T-helper 1 cell treated with Interleukin-12 subunit alpha and Interleukin-12 subunit beta and Interleukin-4 antibody, amounts not matched to agents 30 ng/mL and 1 ng/mL, for 36 hours (primary cell): ENCODE measurements at regions not wholly inside any gene's neighbourhood (a gene's known extent, or its start where the extent isn't known, plus 50 kb on each side); places are given as distances from the start of the nearest gene placed in this dataset.

Experiments used
- intact Hi-C: fragments of 100-400 bp; cut with micrococcal nuclease; formaldehyde crosslinking; loops from one replicate; pipeline ENCODE4 v1.15.1; 2024

DNA sequence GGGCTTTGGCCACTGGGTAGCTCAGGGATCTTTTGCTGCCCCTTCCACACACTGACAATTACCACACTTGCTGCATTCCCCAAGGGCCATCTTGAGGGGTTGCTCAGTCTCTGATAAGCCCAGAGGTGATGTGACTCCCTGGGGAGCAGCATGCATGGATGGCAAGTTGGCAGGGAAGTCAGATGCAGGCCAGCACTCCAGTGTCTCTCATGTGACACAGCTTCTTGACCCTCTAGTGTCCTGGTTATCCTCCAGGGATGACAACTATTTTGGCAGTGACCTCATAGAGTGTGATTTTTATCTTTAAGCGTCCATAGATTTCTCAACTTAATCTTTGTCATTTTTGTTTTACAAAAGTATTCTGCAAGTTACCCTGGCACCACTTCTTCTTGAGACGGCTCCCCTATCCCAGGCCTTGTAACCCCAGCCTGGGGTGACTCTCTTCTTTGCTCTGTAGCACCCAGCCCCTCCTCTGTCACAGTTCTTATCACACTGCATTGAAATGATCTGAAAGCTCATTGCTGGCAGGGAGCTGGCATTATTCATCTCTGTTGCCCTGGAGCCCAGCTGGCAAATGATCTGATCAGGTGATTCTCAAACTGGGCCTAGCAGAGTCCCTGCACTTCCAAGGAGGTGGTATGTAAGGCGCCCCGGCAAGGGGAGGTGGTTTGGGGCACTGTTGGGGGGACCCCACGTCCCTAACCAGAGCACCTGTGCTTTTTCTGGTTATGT, 72.6 kb downstream of the TENT5C start:
- intact Hi-C loops, result loop anchor here (10.0 kb wide), 1 partner anchor 554 kb away; the partner anchor contains the start of gene TRIM45

DNA sequence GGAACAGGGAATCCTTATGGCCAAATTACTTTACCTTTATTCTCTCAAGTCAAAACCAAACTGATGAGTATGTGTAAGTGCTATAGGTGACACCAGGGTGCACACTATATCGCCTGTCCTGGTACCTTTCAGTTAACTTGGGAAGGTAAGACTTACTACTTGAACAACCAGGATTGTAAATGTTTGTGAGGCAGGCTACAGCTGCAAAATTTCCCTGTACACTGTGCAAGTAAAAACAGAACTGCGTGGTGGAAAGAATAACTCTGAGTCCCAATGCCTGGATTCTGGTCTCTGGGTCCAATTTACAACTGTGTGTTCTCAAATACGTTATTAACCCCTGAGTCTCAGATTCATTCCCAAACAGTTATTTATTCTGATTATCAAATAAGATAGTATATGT, 73.5 kb downstream of the TENT5C start:
- intact Hi-C loops, result loop anchor here (10.0 kb wide), 1 partner anchor 554 kb away; the partner anchor contains the start of gene TRIM45

DNA sequence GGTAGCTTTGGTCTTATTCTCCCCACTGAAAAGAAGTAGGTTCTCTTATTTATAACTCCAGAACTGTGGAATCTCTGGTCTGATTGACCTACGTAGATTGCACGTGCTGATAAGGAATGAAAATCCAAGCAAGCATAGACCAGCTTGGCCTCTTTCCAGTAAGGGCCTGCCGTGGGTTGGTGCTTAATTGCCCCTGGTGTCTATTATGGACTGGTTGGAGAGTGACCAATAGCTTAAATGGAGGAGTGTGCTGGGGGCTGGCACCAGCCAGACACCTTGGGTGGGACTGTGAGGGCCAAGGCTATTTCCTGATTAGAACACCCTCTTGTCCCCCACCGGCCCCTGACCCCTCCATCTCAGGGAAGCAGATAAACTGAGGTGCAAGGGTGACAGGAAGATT, 74.0 kb downstream of the TENT5C start:
- intact Hi-C loops, result loop anchor here (10.0 kb wide), 1 partner anchor 555 kb away; the partner anchor contains the start of gene TRIM45

DNA sequence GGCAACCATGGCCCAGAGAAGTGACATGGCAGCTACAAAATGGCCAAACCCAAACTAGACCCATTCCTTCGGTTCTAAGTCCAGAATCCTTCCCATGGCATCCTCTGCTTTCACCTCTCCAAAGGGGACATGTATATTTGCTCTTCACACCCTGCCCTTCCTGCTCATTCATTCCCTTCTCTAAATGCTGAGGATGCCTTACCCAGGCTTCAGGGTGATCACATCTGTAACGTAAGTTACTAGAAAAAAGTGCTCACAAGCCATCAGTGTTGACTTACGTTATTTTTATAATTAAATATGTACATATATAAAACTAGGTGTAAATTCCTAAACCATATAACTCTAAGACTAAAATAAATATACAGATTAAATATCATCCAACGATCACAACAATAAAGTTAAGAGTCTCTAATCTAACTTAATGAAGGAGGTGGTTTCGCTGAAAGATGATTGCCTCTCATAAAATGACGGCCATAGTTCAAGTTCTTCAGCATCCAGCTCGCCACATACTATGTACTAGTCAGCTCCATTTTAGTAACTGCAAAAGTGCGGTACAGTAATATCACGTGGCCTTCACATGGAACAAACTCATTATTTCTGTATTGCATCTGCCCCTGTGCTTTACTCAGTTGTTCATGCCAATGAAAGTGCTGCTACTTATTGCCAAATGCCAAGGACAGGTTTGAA, 74.6 kb downstream of the TENT5C start:
- intact Hi-C loops, result no loop called here

DNA sequence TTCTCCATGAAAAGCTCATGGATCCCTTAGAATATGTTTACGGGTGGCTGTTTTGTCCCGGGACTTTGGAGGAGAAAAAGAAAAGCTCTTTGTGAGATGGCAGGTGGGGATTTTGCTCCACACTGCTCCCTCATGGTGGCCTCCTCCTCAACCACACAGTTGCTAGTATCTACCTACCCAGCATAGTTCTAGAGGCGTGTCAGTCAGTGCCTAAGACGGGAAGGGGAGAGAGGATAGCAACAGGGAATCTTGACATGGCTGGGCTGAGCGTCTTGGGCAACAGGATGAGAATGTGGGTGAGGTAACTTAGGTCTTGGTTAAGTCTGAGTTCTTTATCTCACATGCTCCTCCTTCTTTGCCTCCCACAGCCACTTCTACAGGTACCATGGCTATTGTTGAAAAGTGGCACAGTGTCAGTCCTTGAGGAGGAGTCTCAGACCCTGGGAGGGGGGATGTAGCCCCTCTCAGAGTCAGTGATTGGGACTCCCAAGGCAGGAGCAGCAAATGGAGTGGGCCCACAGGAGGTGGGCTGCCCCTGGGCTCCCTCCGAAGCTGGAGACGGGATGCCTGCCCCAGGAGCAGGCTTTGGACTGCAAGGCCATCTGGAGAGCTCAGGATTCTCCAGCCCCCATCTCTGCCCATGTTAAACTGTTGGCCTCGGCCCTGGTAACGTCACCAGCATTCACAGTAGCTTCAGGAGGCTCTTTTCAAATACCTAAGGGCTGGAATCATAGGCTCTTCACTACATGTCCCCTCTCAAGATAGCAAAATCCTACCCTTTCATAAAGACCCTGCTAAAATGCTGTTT, 75.4 kb downstream of the TENT5C start:
- intact Hi-C loops, result no loop called here

DNA sequence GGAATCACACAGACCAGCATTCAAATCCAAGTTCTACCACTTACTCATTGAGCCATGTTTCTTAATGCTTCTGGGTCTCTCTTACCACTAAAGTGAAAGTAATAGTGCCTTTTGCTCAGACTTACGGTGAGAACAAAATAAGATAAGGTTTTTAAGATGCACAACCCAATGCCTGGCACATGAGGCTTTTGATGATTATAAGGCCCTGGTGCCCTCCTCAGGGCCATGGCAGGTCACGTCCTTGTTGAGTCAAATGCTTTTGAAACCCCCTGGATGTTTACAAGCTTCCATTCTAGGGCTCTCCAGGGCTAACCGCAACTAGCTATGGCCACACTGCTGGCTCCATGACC, 76.0 kb downstream of the TENT5C start:
- intact Hi-C loops, result no loop called here

DNA sequence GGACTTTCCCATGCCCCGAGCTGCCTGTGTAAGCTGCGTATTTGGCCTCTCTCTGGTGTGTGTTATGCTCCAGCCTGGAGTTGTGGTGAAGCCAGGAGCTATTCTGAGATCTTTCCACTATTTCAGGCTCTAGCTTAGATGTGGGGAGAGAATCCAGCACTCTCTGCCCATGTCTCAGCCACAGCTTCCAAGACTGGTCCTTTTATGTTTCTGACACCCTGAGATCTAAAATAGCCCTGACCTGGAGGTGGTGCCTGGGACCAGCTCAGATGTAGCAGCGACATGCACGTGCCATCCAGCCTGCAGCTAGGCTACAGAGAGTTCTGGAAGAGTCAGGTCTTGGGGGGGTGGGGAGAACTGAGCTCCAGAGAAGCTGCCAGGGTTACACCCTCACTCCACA, 76.5 kb downstream of the TENT5C start:
- intact Hi-C loops, result no loop called here

DNA sequence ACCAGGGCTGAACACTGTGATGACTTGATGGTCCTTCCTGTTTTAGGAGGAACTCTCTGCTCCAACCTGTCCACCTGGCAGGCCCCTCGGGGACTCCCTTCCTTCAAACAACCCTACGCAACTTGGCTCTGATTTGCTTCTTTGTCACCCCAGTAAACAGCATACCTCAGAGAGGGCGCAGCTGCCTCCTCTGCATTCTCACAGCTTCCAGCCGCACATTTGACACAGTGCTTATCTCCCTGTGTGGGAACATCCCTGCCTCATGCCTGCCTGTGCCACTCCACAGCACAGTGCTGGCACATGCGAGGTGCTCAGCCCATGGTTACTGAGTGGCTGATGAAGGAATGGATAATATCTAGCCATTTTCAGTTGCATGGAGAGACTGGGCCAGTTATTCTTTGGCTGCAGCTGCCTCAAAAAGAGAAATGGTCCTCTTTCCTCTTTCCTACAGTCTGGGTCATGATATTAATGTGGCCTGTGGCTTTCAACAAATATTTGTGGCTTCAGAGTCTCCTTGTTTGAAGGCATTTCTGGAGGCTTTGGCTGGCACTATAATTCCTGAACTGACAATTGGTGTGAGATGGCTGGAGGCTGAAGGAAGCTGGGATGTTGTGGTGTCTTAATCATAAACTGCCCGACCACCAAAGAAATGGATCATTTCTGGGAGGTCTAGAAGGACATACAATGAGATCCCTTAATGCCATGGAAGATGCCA, 77.9 kb downstream of the TENT5C start:
- intact Hi-C loops, result no loop called here

DNA sequence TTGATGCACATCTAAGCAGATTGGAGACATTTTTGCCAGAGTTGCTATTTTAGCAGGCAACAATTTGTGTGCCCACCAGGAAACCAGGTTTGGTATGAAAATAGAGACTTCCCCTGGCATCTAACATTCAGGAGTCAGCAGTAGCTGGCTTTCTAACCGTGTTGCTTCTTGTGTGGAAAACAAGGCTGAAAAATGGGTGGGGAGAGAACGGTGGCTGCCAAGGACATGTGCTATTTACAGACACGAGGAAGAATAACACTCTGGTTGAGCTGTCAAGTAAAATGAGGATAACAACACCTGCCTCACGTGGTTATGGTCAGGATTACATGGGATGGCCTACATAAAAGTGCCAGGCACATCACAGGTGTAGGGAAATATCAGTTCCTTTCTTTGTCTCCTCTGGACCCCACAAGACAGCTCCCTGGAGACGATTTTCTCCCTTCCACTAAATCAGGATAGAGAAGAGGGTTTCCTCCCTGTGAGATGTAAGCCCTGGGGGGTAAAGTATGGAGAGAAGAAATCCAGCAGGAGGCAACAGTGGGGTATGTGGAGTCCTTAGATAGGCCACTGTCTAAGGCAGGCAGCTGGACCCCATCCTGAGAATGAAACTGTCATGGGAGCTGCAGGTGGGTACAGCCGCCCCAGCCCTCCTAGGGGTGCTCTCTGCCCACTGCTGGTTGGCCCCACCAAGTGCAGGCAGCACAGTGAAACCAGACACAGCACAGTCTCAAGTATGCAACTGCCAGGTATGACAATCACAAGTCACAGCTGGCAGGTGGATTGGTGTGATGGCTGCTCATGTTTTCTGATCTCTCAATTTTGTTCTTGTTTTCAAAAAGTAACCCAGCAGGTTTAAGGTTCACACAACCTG, 80.3 kb downstream of the TENT5C start:
- intact Hi-C loops, result no loop called here

DNA sequence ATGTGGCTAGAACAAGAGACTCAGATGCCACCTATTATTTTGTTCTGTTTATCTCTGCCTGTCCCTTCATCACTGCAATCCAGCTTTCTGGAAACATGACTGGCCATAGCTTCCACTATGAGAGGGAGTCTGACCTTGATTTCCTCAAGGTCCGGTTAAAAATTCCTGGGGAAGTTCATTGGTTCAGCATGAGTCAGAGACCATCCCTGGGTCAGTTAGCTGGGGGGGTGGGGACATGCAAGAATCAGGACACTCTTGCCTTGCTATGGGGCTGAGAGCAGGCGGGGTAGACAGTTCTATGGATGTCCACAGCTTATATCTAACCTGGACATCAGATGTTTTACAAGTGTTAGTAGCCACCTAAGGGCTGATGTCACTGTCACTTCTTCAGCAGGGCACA, 81.1 kb downstream of the TENT5C start:
- intact Hi-C loops, result no loop called here

DNA sequence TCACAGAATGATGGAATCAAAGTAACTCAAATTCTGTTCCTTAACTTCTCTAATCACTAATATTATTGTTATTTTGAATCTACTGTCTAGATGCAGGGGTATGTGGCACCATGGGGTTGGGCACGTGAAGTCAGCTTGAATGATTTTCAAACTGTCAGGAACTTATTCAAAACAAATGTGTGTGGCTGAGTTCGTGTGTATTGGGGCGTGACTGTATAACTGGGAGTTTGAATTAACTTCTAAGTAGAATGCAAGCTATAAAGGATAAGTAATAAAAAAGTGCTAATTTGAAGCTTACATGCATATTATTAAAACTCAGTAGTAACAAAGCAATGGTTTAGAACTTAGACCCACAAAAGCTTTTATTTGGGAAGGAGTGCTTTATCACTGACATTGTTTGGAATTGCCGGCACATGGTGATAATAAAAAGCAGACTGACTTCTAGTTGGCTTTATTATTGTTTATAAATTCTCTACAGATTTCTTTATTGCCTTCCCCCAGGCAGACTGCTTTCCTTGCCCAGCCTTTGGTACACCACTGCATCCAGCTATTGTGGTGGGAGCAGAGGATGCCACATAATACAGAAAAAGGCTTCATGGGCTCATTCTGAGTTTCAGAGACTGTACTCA, 84.3 kb downstream of the TENT5C start:
- intact Hi-C loops, result no loop called here

DNA sequence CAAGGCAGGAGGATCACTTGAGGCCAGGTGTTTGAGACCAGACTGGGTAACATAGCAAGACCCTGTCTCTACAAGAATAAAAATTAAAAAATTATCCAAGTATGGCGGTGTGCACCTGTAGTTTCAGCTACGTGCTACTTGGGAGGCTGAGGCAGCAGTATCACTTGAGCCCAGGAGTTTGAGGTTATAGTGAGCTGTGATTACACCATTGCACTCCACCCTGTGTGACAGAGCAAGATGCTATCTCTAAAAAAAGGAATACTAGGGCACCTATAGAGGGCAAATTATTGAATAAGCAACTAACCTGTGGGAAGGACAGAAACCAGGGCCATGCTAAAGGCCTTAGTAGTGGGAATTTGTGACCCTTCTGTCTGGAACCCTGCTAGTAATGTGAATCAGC, 86.1 kb downstream of the TENT5C start:
- intact Hi-C loops, result no loop called here

DNA sequence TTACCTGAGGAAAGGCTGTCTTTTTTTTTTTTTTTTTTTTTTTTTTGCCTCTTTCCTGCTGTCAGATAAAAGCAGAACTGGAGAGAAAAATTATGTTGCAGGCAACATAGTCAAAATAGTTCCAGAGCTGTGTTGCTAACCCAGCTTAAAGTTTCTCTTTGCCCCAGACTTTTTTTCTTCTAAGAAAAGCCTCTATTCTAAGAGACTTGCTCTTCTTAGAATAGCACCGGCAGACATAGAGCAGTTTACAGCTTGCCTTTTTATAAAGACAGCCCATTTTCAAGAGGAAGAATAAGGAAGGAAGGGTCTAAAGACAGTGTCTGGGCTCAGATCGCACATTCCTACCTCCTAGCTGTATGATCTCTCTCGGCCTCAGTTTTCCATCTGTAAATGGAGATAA, 88.7 kb downstream of the TENT5C start:
- intact Hi-C loops, result no loop called here

DNA sequence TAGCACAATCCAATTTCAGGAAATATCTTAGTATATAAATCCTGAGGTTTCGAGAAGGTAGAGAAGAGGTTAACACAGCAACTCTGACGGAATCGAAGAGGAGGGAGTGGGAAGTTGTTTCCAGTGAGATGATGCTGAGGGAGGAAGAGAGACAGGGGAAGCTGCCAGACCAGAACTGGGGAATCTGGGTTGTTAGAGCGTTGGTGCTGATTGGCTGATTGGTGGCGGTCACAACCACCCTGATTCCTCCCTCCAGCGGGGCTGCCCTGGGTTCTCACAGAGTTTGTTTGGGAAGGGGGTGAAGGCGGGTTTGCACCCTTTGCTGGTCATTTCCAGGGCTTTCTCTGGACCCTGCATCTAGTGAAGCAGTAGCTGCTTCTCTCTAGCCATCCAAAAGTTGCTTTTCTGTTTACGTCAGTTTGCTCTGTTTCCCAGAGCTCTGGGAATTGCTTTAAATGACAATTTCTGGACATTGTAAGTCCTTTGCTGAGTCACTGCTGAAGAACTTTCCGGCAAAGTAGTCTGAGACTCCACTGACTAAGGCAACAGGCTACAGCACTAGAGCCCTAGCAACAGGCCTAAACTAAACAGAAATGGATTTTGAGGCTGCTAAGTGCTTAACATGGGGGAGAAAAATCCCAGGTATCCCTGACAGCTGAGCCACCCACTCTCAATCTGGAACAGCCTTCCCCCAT, 90.1 kb downstream of the TENT5C start:
- intact Hi-C loops, result no loop called here

DNA sequence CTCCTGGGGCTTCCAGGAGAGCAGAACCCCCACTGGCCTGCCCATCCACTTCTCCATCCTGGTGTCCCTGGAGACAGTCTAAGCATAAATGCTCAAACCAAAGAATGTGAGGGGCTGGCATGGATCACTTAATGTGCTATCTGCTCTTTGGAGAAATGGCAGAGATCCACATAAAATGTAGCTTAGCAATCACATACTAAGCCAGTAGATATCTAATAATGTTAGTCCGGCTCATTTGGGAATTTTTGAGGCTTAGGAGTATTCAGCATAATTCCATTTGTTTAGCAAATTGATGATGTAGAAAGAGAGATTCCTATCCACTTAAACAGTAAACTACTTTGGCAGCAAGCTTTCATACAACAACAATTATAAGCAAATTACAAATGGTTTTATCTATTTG, 90.7 kb downstream of the TENT5C start:
- intact Hi-C loops, result no loop called here

DNA sequence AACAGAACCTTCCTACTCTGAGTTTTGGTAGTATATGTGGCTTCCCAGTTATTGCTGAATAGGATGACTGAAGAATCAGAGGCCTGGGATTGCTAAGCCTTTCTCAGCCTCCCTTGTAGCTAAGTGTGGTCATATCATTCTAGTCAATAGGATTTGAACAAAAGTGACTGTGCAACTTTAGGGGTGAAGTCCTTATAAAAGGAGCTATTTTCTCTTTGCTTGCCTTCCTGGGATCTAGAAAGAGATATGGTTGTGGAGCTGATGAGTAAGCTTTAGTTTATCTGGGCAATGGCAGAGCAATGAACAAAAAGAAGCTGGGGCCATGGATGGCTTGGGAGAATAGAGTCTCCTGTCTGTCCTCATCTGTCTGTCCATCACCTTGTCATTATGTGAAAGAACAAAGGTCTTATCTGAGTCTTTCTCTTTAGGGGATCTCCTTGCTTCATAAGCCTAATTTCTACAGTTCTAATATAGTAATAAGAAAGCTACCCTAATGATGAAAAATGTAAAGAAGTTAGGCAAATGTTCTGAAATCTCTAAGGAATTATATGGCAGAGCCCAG, 91.5 kb downstream of the TENT5C start:
- intact Hi-C loops, result no loop called here

DNA sequence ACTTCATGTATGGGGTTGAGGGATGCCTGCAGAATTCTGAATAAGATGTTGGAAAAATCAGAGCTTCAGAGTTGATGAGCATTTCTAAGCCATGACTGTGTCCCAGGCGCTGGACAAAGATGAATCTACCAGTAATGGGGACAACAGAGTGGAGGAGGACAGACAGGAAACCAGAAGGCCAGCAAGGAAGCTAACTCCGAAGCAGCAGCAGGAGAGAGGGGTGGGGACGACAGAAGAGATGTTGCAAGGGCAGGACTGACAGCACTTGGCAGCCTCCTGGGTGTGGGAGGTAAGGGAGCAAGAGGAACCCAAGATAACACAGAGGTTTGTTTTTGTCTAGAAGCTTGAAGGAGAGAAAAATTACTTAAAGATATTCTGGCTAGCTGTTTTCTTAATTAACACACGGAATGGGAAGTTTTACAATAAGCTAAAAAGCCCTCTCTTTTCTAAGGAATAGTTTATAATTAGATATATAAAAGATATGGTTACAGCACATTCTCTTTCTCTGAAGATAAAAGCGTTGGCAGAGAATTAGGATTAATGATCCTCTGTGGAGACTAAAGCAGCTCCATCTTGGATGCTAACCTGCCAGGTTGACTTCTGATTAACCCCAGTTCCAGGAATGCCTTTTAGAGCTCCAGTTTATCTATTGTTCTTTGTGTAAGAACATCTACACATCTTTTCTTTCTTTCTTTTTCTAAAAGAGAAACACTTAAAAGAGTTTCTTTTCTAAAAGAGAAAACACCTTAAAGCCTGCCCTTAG, 92.7 kb downstream of the TENT5C start:
- intact Hi-C loops, result no loop called here

DNA sequence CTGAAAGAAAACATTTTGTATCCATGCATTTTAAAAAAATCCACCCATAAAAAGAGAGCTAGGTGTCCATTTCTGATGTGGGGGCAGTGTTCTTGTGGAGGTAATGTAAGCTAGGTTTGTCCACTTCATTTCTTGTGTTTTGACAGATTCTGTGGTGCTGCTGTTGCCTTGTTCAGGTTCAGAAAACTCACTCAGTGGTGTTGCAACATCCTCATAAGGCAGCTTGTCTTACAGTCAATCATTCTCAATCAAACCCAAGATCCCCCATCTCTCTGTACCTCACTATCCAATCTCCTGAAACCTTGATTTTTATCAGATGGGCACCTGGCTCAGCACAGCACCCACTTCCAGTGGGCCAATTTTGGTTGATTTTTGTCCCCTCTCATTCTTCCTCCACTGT, 94.1 kb downstream of the TENT5C start:
- intact Hi-C loops, result no loop called here
